Testis (tissue), 2 donors: ENCODE measurements at regions not wholly inside any gene's neighbourhood (a gene's known extent, or its start where the extent isn't known, plus 50 kb on each side); places are given as distances from the start of the nearest gene placed in this dataset.
A peak's percentile ranks its signal among the peaks of the same experiment; 100 is the strongest.

ENCODE experiments used
- DNase-seq: peaks from one replicate; pipeline ENCODE4 v3.0.0-alpha.2; 2019
- H3K27ac ChIP-seq, 2 donors: fragments of 200-600 bp; sonication (generic); one replicate each; pipeline ENCODE4 v1.5.1; 2019
- H3K27me3 ChIP-seq: fragments of 200-600 bp; sonication (generic); one replicate; pipeline ENCODE4 v1.5.1; 2019
- H3K36me3 ChIP-seq: fragments of 200-600 bp; sonication (generic); one replicate; pipeline ENCODE4 v1.5.1; 2017; ENCODE audit warnings: low read depth; ENCODE audit errors: missing control alignments
- H3K4me1 ChIP-seq: fragments of 200-600 bp; sonication (generic); one replicate; pipeline ENCODE4 v1.5.1; 2019
- H3K4me3 ChIP-seq, 2 donors: fragments of 200-600 bp; sonication (generic); one replicate each; pipeline ENCODE4 v1.5.1; 2017 to 2019
- H3K9me3 ChIP-seq: fragments of 200-600 bp; sonication (generic); one replicate; pipeline ENCODE4 v1.5.1; 2017
- CTCF ChIP-seq, 3 experiments: fragments of 450-650 bp in 2 of 3; fragments of 200-600 bp in 1 of 3; sonication (generic) in 1 of 3; IDR thresholded peaks; one replicate each; pipeline ENCODE4 v1.5.1; 2016 to 2019; ENCODE audit warnings: antibody characterized with exemption in 3 of 3, mild to moderate bottlenecking in 2 of 3, moderate library complexity in 1 of 3
- POLR2A ChIP-seq: fragments of 450-650 bp; IDR thresholded peaks from one replicate; pipeline ENCODE4 v1.6.1; 2017; ENCODE audit warnings: antibody characterized with exemption, mild to moderate bottlenecking, moderate library complexity
- WGBS, 2 donors: methylation state at CpG; one replicate each; pipeline ENCODE4 v1.1.5; 2018; 5-methylcytosine and 5-hydroxymethylcytosine counted together
- intact Hi-C: fragments of 100-400 bp; cut with DNase I; formaldehyde crosslinking; loops from one replicate; pipeline ENCODE4 v1.15.1; 2023; ENCODE audit warnings: low total_unique reads

- no peak for TF ChIP-seq CTCF (IDR thresholded peaks at IDR 0.05)
- TF ChIP-seq POLR2A: no peak
- Histone ChIP-seq H3K27me3 (no peaks in the 10 kb centered on the region), H3K36me3 (no peaks in the 10 kb centered on the region), H3K4me1 (no peaks in the 10 kb centered on the region), H3K4me3 (peak overlapping the region in 1 of 2 donors; percentile 34), H3K9me3 (no peaks in the 10 kb centered on the region), H3K27ac (no peak overlapping the region)
- 61 to 67% methylated on average over 18 of the region's 18 CpGs for WGBS, 2 donors
- intact Hi-C loops: no loop called here
- no peak for DNase-seq
These were observed 319.8 kb upstream of the SLC7A11 start for GRCh38 chr4:138561906-138562305.

- no peaks in the 10 kb centered on the region for H3K4me1 ChIP-seq
- no peaks in the 10 kb centered on the region for H3K36me3 ChIP-seq
- no peaks in the 10 kb centered on the region for H3K27me3 ChIP-seq
- intact Hi-C loops: no loop called here
- WGBS, 2 donors: 73 to 76% methylated on average over 28 to 40 of the region's 40 CpGs
- TF ChIP-seq CTCF (IDR thresholded peaks at IDR 0.05) (no peak), POLR2A (no peak)
- no peaks in the 10 kb centered on the region for H3K9me3 ChIP-seq
- no peak overlapping the region for H3K27ac ChIP-seq
- peak overlapping the region in 1 of 2 donors; percentile 34 for H3K4me3 ChIP-seq
- DNase-seq: no peak
These were observed 319.2 kb upstream of the SLC7A11 start for GRCh38 chr4:138561276-138561880.

- H3K27ac ChIP-seq: no peak overlapping the region
- intact Hi-C loops: no loop called here
- TF ChIP-seq CTCF (IDR thresholded peaks at IDR 0.05): peak in 2 of 3 experiments; percentile 22 to 29
- TF ChIP-seq POLR2A: no peak
- no peaks in the 10 kb centered on the region for H3K9me3 ChIP-seq
- peak; percentile 79 for DNase-seq
- 56 to 84% methylated on average over 12 to 21 of the region's 21 CpGs for WGBS, 2 donors
- H3K4me1 ChIP-seq: no peaks in the 10 kb centered on the region
- no peaks in the 10 kb centered on the region for H3K27me3 ChIP-seq
- no peaks in the 10 kb centered on the region for H3K36me3 ChIP-seq
- peak overlapping the region in 1 of 2 donors; percentile 34 for H3K4me3 ChIP-seq
These were observed 318.3 kb upstream of the SLC7A11 start for GRCh38 chr4:138560448-138560847.

GRCh38 chr4:138558886-138559285, 316.7 kb upstream of the SLC7A11 start:
- WGBS, 2 donors: 74 to 80% methylated on average over 1 of the region's 1 CpG
- Histone ChIP-seq H3K4me1 (no peaks in the 10 kb centered on the region), H3K27ac (no peak overlapping the region), H3K36me3 (no peaks in the 10 kb centered on the region), H3K27me3 (no peaks in the 10 kb centered on the region), H3K4me3 (no peak overlapping the region), H3K9me3 (no peaks in the 10 kb centered on the region)
- intact Hi-C loops: no loop called here
- DNase-seq: no peak
- no peak for TF ChIP-seq POLR2A
- no peak for TF ChIP-seq CTCF (IDR thresholded peaks at IDR 0.05)

- no peak overlapping the region for H3K27ac ChIP-seq
- DNase-seq: no peak
- intact Hi-C loops: no loop called here
- TF ChIP-seq CTCF (IDR thresholded peaks at IDR 0.05): no peak
- no peak for TF ChIP-seq POLR2A
- H3K4me3 ChIP-seq: no peak overlapping the region
- H3K9me3 ChIP-seq: no peaks in the 10 kb centered on the region
- H3K4me1 ChIP-seq: no peaks in the 10 kb centered on the region
- no peaks in the 10 kb centered on the region for H3K27me3 ChIP-seq
- WGBS, 2 donors: 89 to 96% methylated on average over 1 of the region's 1 CpG
- no peaks in the 10 kb centered on the region for H3K36me3 ChIP-seq
These were observed 313.4 kb upstream of the SLC7A11 start for GRCh38 chr4:138555584-138555983.
